ENCODE measurements at regions not wholly inside any gene's neighbourhood (a gene's known extent, or its start where the extent isn't known, plus 50 kb on each side); places are given as distances from the start of the nearest gene placed in this dataset.

DNA sequence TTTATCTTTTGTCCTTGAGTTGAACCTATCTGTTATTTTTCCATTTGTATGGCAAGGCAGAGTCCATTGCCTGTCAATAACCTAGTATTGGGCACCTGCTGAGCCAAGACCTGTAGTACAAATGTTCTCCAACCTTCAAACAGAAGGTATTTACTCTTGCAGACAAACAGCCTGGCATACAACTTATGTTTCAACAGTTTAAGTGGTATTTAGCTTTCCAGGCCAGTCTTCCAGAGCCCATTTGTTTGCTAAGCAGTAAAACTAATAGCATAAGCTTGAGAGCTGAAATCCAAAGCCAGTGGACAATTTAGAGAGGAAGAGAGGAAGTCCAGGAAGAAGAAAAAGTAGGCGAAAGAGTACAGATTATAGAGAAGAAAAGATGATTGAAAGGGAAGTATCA, 979.3 kb downstream of the GLUD2 start:
- Mint-ChIP-seq H3K27me3 (no peaks in the 10 kb centered on the region), H3K4me1 (ENCODE audit: low read depth) (no peaks in the 10 kb centered on the region), H3K27ac (no peak overlapping the region), H3K4me3 (no peak overlapping the region), H3K36me3 (ENCODE audit: low read depth) (no peaks in the 10 kb centered on the region), H3K9me3 (no peaks in the 10 kb centered on the region)
- no peak for TF ChIP-seq CTCF (IDR thresholded peaks at IDR 0.05)
- DNase-seq (no peak), ATAC-seq (ENCODE audit: poor library complexity) (no peak)
- Histone ChIP-seq H3K9me3 (ENCODE audit: control insufficient read depth in 1 of 2, insufficient read depth in 1 of 2, low read length in 2 of 2) (no peaks in the 10 kb centered on the region), H3K27ac (ENCODE audit: low read depth in 1 of 2, low read length in 2 of 2) (no peak overlapping the region), H3K4me1 (ENCODE audit: insufficient read depth, low read length) (no peaks in the 10 kb centered on the region), H3K36me3 (ENCODE audit: insufficient read depth, low read length) (no peaks in the 10 kb centered on the region), H3K4me3 (ENCODE audit: low read length) (no peak overlapping the region), H3K27me3 (ENCODE audit: control insufficient read depth in 1 of 2, insufficient read depth in 2 of 2, low read length in 2 of 2) (no peaks in the 10 kb centered on the region)
- ChIA-PET POLR2A (no interaction called here), CTCF (no interaction called here)
- intact Hi-C loops (cut with DNase I, micrococcal nuclease) = no loop called here

- Histone ChIP-seq H3K9me3 (ENCODE audit: control insufficient read depth in 1 of 2, insufficient read depth in 1 of 2, low read length in 2 of 2) (peaks cover 0 to 3% of the 10 kb centered on the region in 2 experiments), H3K27ac (ENCODE audit: low read depth in 1 of 2, low read length in 2 of 2) (no peak overlapping the region), H3K4me1 (ENCODE audit: insufficient read depth, low read length) (no peaks in the 10 kb centered on the region), H3K36me3 (ENCODE audit: insufficient read depth, low read length) (no peaks in the 10 kb centered on the region), H3K4me3 (ENCODE audit: low read length) (no peak overlapping the region), H3K27me3 (ENCODE audit: control insufficient read depth in 1 of 2, insufficient read depth in 2 of 2, low read length in 2 of 2) (no peaks in the 10 kb centered on the region)
- ChIA-PET CTCF (no interaction called here), POLR2A (no interaction called here)
- no peak for DNase-seq
- intact Hi-C loops (cut with DNase I, micrococcal nuclease) = no loop called here
- Mint-ChIP-seq H3K27me3 (no peaks in the 10 kb centered on the region), H3K4me3 (no peak overlapping the region), H3K4me1 (ENCODE audit: low read depth) (no peaks in the 10 kb centered on the region), H3K27ac (no peak overlapping the region), H3K9me3 (no peaks in the 10 kb centered on the region), H3K36me3 (ENCODE audit: low read depth) (no peaks in the 10 kb centered on the region)
- ATAC-seq (ENCODE audit: poor library complexity) = no peak
- no peak for TF ChIP-seq CTCF (IDR thresholded peaks at IDR 0.05)
Measured at GRCh38 chrX:122046226-122046625, 998.8 kb downstream of the GLUD2 start.

GRCh38 chrX:122046815-122047214, 999.4 kb downstream of the GLUD2 start:
- no peak for TF ChIP-seq CTCF (IDR thresholded peaks at IDR 0.05)
- no peaks in the 10 kb centered on the region for H3K9me3 Mint-ChIP-seq
- no peaks in the 10 kb centered on the region for H3K36me3 Mint-ChIP-seq (ENCODE audit: low read depth)
- H3K4me1 Mint-ChIP-seq (ENCODE audit: low read depth) = no peaks in the 10 kb centered on the region
- no peak for ATAC-seq (ENCODE audit: poor library complexity)
- peaks cover 0 to 3% of the 10 kb centered on the region in 2 experiments for H3K9me3 ChIP-seq (ENCODE audit: control insufficient read depth in 1 of 2, insufficient read depth in 1 of 2, low read length in 2 of 2)
- intact Hi-C loops (cut with DNase I, micrococcal nuclease) = no loop called here
- no peak overlapping the region for H3K27ac ChIP-seq (ENCODE audit: low read depth in 1 of 2, low read length in 2 of 2)
- no peak overlapping the region for H3K4me3 ChIP-seq (ENCODE audit: low read length)
- H3K4me3 Mint-ChIP-seq = no peak overlapping the region
- no peak overlapping the region for H3K27ac Mint-ChIP-seq
- H3K27me3 ChIP-seq (ENCODE audit: control insufficient read depth in 1 of 2, insufficient read depth in 2 of 2, low read length in 2 of 2) = no peaks in the 10 kb centered on the region
- H3K36me3 ChIP-seq (ENCODE audit: insufficient read depth, low read length) = no peaks in the 10 kb centered on the region
- H3K4me1 ChIP-seq (ENCODE audit: insufficient read depth, low read length) = no peaks in the 10 kb centered on the region
- POLR2A ChIA-PET = no interaction called here
- DNase-seq = no peak
- CTCF ChIA-PET = no interaction called here
- H3K27me3 Mint-ChIP-seq = no peaks in the 10 kb centered on the region
